Activated CD4-positive, CD25-positive, alpha-beta regulatory T cell (primary cell): ENCODE measurements at regions not wholly inside any gene's neighbourhood (a gene's known extent, or its start where the extent isn't known, plus 50 kb on each side); places are given as distances from the start of the nearest gene placed in this dataset.

Source experiments
- DNase-seq, 4 experiments: peaks; one replicate each; lab custom pipeline; 2025; lab: John Stamatoyannopoulos, UW

GRCh38 chr13:91277013-91277676 is 70.3 kb upstream of the MIR17HG start:
- DNase-seq, result no peak

- DNase-seq, result no peak
These were observed 69.2 kb upstream of the MIR17HG start for GRCh38 chr13:91278291-91278690.

GRCh38 chr13:91278888-91279287 is 68.6 kb upstream of the MIR17HG start:
- no peak for DNase-seq

DNA sequence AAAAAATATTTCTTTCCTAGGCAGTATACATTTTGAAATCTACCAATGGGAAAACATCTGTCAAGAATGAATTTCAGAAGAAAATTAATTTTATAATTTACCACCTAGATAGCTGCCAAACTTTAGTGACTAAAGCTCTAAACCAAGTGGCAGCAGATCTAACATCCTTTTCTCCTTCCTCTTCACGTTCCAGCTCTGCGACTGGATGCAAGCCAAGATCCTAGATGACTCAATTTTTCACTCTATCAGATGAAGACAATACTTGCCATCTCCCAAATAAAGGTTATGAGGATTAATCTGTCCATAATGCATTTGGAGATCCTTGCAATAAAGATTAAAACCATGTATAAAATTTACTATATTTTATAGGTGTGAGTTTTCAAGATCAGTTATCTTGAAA is 66.7 kb upstream of the MIR17HG start:
- DNase-seq, result no peak

DNA sequence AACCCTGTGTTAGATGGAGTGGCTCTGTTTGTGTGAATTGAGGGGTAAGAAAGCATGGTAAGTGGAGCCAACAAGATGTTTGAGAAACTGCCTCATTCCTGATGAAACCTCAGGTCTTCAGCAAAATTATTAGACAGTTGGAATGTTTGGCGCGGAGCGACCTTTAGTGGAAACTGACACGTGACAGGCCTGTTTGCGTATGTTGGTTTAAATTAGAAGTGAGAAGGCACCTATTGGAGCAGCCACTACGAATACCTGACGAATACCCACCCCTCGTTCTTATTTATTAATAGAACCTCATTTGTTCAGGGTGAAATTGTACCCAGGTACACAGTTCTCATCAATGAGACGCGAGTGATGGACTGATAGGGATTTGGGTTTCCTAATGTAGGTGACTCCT is 63.2 kb upstream of the MIR17HG start:
- no peak for DNase-seq

- no peak for DNase-seq
These were observed 61.2 kb upstream of the MIR17HG start for GRCh38 chr13:91286317-91286716.

- no peak for DNase-seq
These were observed 56.4 kb upstream of the MIR17HG start for GRCh38 chr13:91291078-91291477.

GRCh38 chr13:91292630-91293221 is 54.8 kb upstream of the MIR17HG start:
- no peak for DNase-seq

- DNase-seq, result no peak
These were observed 51.6 kb upstream of the MIR17HG start for GRCh38 chr13:91295712-91296410.

- DNase-seq, result no peak
These were observed 50.0 kb upstream of the MIR17HG start for GRCh38 chr13:91297503-91297902.
